Loucy (cell line): ENCODE measurements at regions not wholly inside any gene's neighbourhood (a gene's known extent, or its start where the extent isn't known, plus 50 kb on each side); places are given as distances from the start of the nearest gene placed in this dataset.
"Not testable (repeated sequence)": the region's sequence is repeated elsewhere in the genome, so short reads cannot be mapped to it uniquely, and the experiment has no call there.

Experiments used
- H2AFZ ChIP-seq: fragments of 200-600 bp; sonication (generic); 2 replicates; pipeline ENCODE4 v1.6.0; 2016; ENCODE audit warnings: antibody characterized with exemption, mild to moderate bottlenecking, low read length, moderate library complexity
- H3F3A ChIP-seq: fragments of 200-600 bp; 2 replicates; pipeline ENCODE4 v1.6.0; 2016; ENCODE audit warnings: antibody characterized with exemption, low read depth, mild to moderate bottlenecking
- H3K27me3 ChIP-seq: fragments of 200-600 bp; sonication (generic); 2 replicates; pipeline ENCODE4 v1.6.1; 2014; ENCODE audit warnings: low read length, mild to moderate bottlenecking; ENCODE audit not compliant: insufficient read depth, poor library complexity, severe bottlenecking
- H3K36me3 ChIP-seq: fragments of 200-600 bp; sonication (generic); 2 replicates; pipeline ENCODE4 v1.6.1; 2016; ENCODE audit warnings: low read length; ENCODE audit not compliant: insufficient read depth
- H3K4me1 ChIP-seq: fragments of 200-600 bp; sonication (generic); 2 replicates; pipeline ENCODE4 v1.5.1; 2014; ENCODE audit warnings: low read length, mild to moderate bottlenecking; ENCODE audit not compliant: insufficient read depth, poor library complexity, severe bottlenecking
- H3K4me2 ChIP-seq: fragments of 200-600 bp; sonication (generic); 2 replicates; pipeline ENCODE4 v1.6.0; 2014; ENCODE audit warnings: antibody characterized with exemption, low read length, low read depth, mild to moderate bottlenecking; ENCODE audit not compliant: poor library complexity, severe bottlenecking
- H3K4me3 ChIP-seq: fragments of 200-600 bp; sonication (generic); 2 replicates; pipeline ENCODE4 v1.5.1; 2014; ENCODE audit warnings: low read length, mild to moderate bottlenecking, mixed read lengths; ENCODE audit not compliant: poor library complexity, severe bottlenecking
- H3K79me2 ChIP-seq: fragments of 200-600 bp; sonication (generic); 2 replicates; pipeline ENCODE4 v1.6.1; 2014; ENCODE audit warnings: low read length; ENCODE audit not compliant: insufficient read depth
- H3K9ac ChIP-seq: fragments of 200-600 bp; sonication (generic); 2 replicates; pipeline ENCODE4 v1.6.0; 2014; ENCODE audit warnings: mild to moderate bottlenecking, low read depth, low read length, moderate library complexity; ENCODE audit not compliant: poor library complexity, severe bottlenecking
- H3K9me2 ChIP-seq: fragments of 200-600 bp; sonication (generic); replicated peaks from 2 replicates; pipeline ENCODE4 v1.6.1; 2016; ENCODE audit warnings: low read depth, low read length, mixed read lengths
- H3K9me3 ChIP-seq: fragments of 200-600 bp; sonication (generic); 2 replicates; pipeline ENCODE4 v1.6.1; 2014; ENCODE audit warnings: mild to moderate bottlenecking, antibody characterized with exemption, low read length, low read depth; ENCODE audit not compliant: insufficient read depth
- H4K20me1 ChIP-seq: fragments of 200-600 bp; sonication (generic); 2 replicates; pipeline ENCODE4 v1.6.0; 2014; ENCODE audit warnings: antibody characterized with exemption, low read length, mild to moderate bottlenecking; ENCODE audit not compliant: insufficient read depth, poor library complexity, severe bottlenecking
- EZH2phosphoT487 ChIP-seq: fragments of 200-600 bp; IDR thresholded peaks from 2 replicates; pipeline ENCODE4 v1.6.1; 2018; ENCODE audit warnings: antibody characterized with exemption, mild to moderate bottlenecking, moderate library complexity, borderline replicate concordance
- TF ChIP-seq, protein P1 (sequence below): fragments of 200-600 bp; sonication (generic); conservative IDR thresholded peaks from 2 replicates; pipeline ENCODE4 v1.5.1; 2014; ENCODE audit warnings: mild to moderate bottlenecking, antibody characterized with exemption, low read length

DNA sequence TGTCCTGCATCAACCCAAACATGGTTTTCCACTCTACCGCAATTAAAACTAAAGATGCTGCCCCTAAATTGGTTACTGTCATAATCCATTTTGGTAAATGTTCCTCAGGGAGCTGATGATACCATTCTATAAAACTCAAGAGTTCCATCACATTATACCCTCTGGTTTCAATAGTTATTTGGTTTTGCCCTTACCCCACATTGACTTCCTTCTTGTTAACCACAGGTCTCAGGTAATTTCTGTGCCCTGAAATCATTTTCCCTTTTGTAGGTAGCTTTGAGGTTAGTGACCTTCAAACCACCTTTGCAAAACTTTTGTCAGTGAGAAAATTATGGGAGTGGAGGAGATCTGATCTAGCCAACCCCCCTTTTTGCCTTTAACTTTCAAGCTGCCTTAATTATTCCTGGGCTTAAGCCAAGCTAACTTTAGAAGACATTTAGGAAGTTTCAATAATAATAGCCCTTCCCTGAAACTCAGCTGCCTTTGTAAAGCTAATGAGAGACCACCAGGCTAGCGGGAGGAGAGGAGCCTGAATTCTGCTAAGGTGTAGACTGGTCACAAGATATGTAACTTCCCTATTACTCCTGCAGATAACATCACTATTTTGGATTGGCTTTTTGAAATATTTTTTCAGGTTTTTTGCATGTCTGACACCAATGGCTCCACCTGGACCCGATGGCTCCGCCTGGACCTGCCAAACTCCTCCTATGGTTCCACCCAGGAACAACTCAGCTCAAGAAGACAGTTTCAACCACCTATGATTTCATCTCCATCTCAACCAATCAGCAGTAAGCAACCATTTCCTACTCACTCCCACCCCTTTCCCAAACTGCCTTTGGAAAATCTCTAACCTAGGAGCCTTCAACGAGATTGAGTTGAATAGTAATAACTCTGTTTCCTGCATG, 224.9 kb downstream of the HS3ST3B1 start:
- H3K36me3 ChIP-seq, result no peaks in the 10 kb centered on the region
- H3K4me1 ChIP-seq, result no peaks in the 10 kb centered on the region
- no peak for TF ChIP-seq EZH2phosphoT487
- TF ChIP-seq, protein P1, sequence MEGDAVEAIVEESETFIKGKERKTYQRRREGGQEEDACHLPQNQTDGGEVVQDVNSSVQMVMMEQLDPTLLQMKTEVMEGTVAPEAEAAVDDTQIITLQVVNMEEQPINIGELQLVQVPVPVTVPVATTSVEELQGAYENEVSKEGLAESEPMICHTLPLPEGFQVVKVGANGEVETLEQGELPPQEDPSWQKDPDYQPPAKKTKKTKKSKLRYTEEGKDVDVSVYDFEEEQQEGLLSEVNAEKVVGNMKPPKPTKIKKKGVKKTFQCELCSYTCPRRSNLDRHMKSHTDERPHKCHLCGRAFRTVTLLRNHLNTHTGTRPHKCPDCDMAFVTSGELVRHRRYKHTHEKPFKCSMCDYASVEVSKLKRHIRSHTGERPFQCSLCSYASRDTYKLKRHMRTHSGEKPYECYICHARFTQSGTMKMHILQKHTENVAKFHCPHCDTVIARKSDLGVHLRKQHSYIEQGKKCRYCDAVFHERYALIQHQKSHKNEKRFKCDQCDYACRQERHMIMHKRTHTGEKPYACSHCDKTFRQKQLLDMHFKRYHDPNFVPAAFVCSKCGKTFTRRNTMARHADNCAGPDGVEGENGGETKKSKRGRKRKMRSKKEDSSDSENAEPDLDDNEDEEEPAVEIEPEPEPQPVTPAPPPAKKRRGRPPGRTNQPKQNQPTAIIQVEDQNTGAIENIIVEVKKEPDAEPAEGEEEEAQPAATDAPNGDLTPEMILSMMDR, result no peak
- H2AFZ ChIP-seq, result no peak overlapping the region
- no peaks in the 10 kb centered on the region for H3K27me3 ChIP-seq
- H3K9ac ChIP-seq, result no peak overlapping the region
- H3K4me2 ChIP-seq, result no peak overlapping the region
- no peak overlapping the region for H3K4me3 ChIP-seq
- no peaks in the 10 kb centered on the region for H3K79me2 ChIP-seq
- no peaks in the 10 kb centered on the region for H3F3A ChIP-seq
- no peaks in the 10 kb centered on the region for H4K20me1 ChIP-seq
- H3K9me2 ChIP-seq, result no peaks in the 10 kb centered on the region
- H3K9me3 ChIP-seq, result no peaks in the 10 kb centered on the region

DNA sequence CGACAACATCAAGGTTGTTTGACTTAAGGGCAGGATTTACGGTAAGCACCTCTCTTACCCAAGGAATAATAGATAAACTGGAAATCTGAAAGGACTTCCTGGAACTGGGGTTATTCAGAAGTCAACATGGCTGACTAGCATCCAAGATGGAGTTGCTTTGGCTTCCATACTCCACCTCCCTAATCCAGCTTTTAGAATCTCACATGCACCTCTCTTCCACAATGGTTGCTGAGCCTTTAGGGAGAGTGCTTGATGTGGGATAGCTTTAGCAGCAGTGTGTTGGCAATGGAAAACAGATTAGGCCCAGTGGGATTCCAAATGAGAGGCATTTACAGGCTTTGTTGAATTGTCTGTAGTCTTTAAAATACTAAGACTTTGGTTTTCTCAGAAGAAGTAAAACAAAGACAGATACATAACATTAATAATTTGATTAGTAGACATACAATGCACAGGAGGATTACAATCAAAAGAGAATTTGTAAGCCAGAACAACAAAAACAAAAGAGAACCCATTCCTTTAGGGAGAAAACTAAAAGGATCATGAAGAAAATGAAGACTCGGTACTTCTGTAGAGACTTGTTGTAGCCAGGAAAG, 222.0 kb downstream of the HS3ST3B1 start:
- Histone ChIP-seq H3K9me3 (0 out of 2 replicates have a peak, but pooled peaks cover 2% of the 10 kb centered on the region), H3K9ac (no peak overlapping the region), H2AFZ (no peak overlapping the region)

DNA sequence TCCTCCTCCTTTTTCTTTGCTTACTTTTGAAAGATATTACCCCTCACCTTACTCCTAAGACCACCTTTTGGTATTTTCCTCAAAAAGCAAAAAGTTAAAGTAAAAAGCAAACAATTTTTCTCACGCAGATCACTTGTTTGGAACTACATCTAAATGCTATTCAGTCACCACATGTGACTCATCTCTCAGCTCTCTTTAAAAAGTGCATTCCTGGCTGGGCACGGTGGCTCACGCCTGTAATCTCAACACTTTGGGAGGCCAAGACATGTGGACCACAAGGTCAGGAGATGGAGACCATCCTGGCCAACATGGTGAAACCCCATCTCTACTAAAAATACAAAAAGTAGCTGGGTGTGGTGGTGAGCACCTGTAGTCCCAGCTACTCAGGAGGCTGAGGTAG, 218.0 kb downstream of the HS3ST3B1 start:
- not testable (repeated sequence) for H3K9me2 ChIP-seq, H3K79me2 ChIP-seq, H3F3A ChIP-seq, H2AFZ ChIP-seq, H4K20me1 ChIP-seq, H3K4me1 ChIP-seq, H3K9ac ChIP-seq, H3K4me2 ChIP-seq, H3K9me3 ChIP-seq, H3K4me3 ChIP-seq, H3K36me3 ChIP-seq, H3K27me3 ChIP-seq

More for the DNA sequence above, 222.0 kb downstream of the HS3ST3B1 start:
- TF ChIP-seq, protein P1, result no peak
- TF ChIP-seq EZH2phosphoT487, result no peak
- Histone ChIP-seq H3K79me2 (no peaks in the 10 kb centered on the region), H4K20me1 (no peaks in the 10 kb centered on the region), H3K4me1 (no peaks in the 10 kb centered on the region), H3K27me3 (no peaks in the 10 kb centered on the region), H3K4me3 (no peak overlapping the region), H3F3A (no peaks in the 10 kb centered on the region), H3K9me2 (no peaks in the 10 kb centered on the region), H3K36me3 (no peaks in the 10 kb centered on the region), H3K4me2 (no peak overlapping the region)
